IPS DF 6.9 (cell line): ENCODE measurements at regions not wholly inside any gene's neighbourhood (a gene's known extent, or its start where the extent isn't known, plus 50 kb on each side); places are given as distances from the start of the nearest gene placed in this dataset.

Source experiments
- DNase-seq: peaks from one replicate; pipeline ENCODE4 v3.0.0-alpha.2; 2013; ENCODE audit warnings: low read depth, low spot score
- H3K27ac ChIP-seq: one replicate; pipeline ENCODE4 v1.5.1; 2013; ENCODE audit warnings: low read length, control low read depth
- H3K27me3 ChIP-seq: 2 replicates; pipeline ENCODE4 v1.6.1; 2013; ENCODE audit warnings: mild to moderate bottlenecking, low read length; ENCODE audit not compliant: control insufficient read depth, insufficient read depth
- H3K36me3 ChIP-seq: 2 replicates; pipeline ENCODE4 v1.6.1; 2013; ENCODE audit warnings: low read length; ENCODE audit not compliant: control insufficient read depth, insufficient read depth
- H3K4me1 ChIP-seq: 2 replicates; pipeline ENCODE4 v1.6.1; 2013; ENCODE audit warnings: low read length; ENCODE audit not compliant: control insufficient read depth, insufficient read depth
- H3K4me3 ChIP-seq: 2 replicates; pipeline ENCODE4 v1.5.1; 2013; ENCODE audit warnings: mild to moderate bottlenecking, low read length
- H3K9me3 ChIP-seq: 2 replicates; pipeline ENCODE4 v1.6.1; 2013; ENCODE audit warnings: low read length, inconsistent platforms; ENCODE audit not compliant: control insufficient read depth, insufficient read depth
- WGBS: extraction: QIAGEN DNeasy Blood & Tissue Kit; methylation state at CpG from one replicate; pipeline ENCODE4 v1.1.7; 2013; ENCODE audit warnings: mixed read lengths, missing lambda C conversion rate; ENCODE audit not compliant: insufficient read length, insufficient coverage; 5-methylcytosine and 5-hydroxymethylcytosine counted together

DNA sequence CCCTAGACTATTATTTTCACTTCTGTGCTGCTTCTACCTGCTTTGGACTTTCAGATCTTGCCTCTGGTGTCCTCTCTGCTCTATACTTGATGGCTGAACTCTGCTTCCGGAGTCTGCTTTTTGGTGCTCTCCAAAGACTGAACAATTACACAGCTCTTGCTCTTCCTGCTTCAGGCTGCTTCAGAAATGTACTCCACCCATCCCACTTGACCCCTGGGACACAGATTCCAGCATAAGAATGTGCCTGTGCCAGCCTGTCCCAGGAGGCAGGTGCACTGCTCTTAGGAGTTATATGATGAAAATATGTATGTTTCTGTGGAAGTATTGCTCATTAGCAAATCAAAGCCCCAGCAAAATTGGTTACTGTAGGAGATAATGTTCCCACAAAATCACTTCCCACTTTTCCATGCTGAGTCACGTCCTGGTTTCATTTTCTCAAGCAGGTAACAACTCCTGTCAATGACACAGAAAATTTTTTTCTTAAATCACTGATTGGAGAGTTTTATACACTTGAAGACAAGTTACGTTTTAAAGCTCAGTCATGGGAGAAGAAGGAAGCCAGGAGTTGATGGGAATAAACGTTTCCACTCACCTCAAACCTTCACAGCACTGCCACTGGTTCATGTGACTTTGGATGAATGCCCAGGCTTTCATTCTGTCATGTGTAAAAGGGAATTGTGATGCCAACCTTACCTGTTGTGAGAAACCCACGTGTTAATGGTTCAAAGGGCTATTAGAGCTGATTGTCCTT, 239.4 kb upstream of the ZPLD1 start:
- H3K9me3 ChIP-seq, result no peaks in the 10 kb centered on the region
- no peak overlapping the region for H3K4me3 ChIP-seq
- H3K4me1 ChIP-seq, result no peaks in the 10 kb centered on the region
- H3K36me3 ChIP-seq, result no peaks in the 10 kb centered on the region
- no CpG with 5 or more reads among the region's 5 CpGs for WGBS
- DNase-seq, result no peak
- H3K27ac ChIP-seq, result no peak overlapping the region
- no peaks in the 10 kb centered on the region for H3K27me3 ChIP-seq

- Histone ChIP-seq H3K9me3 (no peaks in the 10 kb centered on the region), H3K27ac (no peak overlapping the region), H3K36me3 (no peaks in the 10 kb centered on the region), H3K27me3 (no peaks in the 10 kb centered on the region), H3K4me3 (no peak overlapping the region), H3K4me1 (no peaks in the 10 kb centered on the region)
- DNase-seq, result no peak
Measured at GRCh38 chr3:102200126-102200525, 234.7 kb upstream of the ZPLD1 start.

DNA sequence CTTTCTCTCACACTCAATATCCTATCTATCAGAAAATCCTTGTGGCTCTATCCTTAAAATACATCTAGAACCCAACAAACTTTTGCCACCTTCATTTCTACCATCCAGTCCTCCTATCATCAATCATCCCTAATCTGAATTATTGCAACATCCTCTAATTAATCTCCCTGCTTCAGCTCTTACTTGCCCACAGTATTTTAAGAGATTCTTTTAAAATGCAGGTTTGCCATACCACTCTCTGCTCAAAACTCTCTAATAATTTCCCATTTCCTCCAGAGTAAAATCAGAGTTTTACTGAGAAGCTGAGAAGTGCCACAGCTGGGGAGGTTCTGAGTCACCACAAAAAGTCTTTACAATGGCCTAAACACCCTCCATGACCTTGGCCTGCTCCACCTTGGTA, 234.3 kb upstream of the ZPLD1 start:
- no peaks in the 10 kb centered on the region for H3K4me1 ChIP-seq
- no peaks in the 10 kb centered on the region for H3K36me3 ChIP-seq
- H3K27me3 ChIP-seq, result no peaks in the 10 kb centered on the region
- H3K4me3 ChIP-seq, result no peak overlapping the region
- H3K27ac ChIP-seq, result no peak overlapping the region
- H3K9me3 ChIP-seq, result no peaks in the 10 kb centered on the region
- no peak for DNase-seq

DNA sequence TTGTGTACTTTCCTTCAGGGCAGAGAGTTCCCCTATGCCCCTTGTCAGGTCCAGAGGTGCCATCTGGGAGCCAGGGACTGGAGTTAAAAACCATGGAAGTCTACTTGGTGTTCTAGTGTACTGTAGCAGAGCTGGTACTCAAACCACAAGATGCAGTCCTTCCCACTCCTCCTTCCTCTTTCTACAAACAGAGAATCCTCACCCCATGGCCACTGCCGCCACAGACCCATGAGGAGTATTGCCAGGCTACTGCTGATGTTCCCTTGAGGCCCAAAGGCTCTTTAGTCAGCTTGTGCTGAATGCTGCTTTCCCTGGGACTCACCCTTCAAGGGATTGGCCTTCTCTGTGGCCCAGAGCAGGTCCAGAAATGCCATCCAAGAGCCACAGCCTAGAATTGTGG, 229.2 kb upstream of the ZPLD1 start:
- no peaks in the 10 kb centered on the region for H3K9me3 ChIP-seq
- no peak overlapping the region for H3K4me3 ChIP-seq
- DNase-seq, result no peak
- H3K36me3 ChIP-seq, result no peaks in the 10 kb centered on the region
- H3K27me3 ChIP-seq, result no peaks in the 10 kb centered on the region
- WGBS, result no CpG with 5 or more reads among the region's 1 CpG
- H3K4me1 ChIP-seq, result no peaks in the 10 kb centered on the region; the same call in 1 of the 2 replicates
- H3K27ac ChIP-seq, result no peak overlapping the region

GRCh38 chr3:102206511-102207031, 228.2 kb upstream of the ZPLD1 start:
- Histone ChIP-seq H3K36me3 (no peaks in the 10 kb centered on the region), H3K27me3 (no peaks in the 10 kb centered on the region), H3K4me1 (no peaks in the 10 kb centered on the region; the same call in 1 of the 2 replicates), H3K4me3 (no peak overlapping the region), H3K9me3 (no peaks in the 10 kb centered on the region), H3K27ac (no peak overlapping the region)
- DNase-seq, result no peak
- no CpG with 5 or more reads among the region's 4 CpGs for WGBS

DNA sequence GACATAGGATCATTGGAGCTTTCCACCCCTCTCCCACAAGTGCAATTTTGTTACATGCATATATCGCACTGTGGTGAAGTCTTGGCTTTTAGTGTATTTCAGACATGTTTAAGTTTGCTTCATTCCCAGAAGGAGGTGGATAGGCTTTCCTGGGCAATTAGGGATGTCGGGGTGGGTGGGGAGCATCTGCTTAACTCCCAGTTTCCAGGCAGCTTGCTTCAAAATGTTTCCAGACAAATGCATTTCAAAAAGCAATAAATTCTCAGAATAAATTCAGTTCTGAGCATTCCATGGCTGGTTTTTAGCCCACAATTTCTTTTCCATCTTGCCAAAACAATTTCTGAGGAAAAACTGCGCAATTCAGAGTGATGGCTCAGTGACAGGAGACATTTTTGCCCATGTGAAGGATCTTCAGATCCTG, 227.7 kb upstream of the ZPLD1 start:
- no CpG with 5 or more reads among the region's 3 CpGs for WGBS
- H3K27ac ChIP-seq, result no peak overlapping the region
- H3K36me3 ChIP-seq, result no peaks in the 10 kb centered on the region

GRCh38 chr3:102215166-102215565, 219.6 kb upstream of the ZPLD1 start:
- no peak overlapping the region for H3K4me3 ChIP-seq
- no peaks in the 10 kb centered on the region for H3K27me3 ChIP-seq
- H3K36me3 ChIP-seq, result no peaks in the 10 kb centered on the region
- no peak overlapping the region for H3K27ac ChIP-seq
- WGBS, result no CpG with 5 or more reads among the region's 2 CpGs
- DNase-seq, result no peak
- H3K9me3 ChIP-seq, result no peaks in the 10 kb centered on the region
- H3K4me1 ChIP-seq, result no peaks in the 10 kb centered on the region

More for the DNA sequence above, 227.7 kb upstream of the ZPLD1 start:
- no peak for DNase-seq
- Histone ChIP-seq H3K4me1 (no peaks in the 10 kb centered on the region; the same call in 1 of the 2 replicates), H3K27me3 (no peaks in the 10 kb centered on the region), H3K9me3 (no peaks in the 10 kb centered on the region), H3K4me3 (no peak overlapping the region)

DNA sequence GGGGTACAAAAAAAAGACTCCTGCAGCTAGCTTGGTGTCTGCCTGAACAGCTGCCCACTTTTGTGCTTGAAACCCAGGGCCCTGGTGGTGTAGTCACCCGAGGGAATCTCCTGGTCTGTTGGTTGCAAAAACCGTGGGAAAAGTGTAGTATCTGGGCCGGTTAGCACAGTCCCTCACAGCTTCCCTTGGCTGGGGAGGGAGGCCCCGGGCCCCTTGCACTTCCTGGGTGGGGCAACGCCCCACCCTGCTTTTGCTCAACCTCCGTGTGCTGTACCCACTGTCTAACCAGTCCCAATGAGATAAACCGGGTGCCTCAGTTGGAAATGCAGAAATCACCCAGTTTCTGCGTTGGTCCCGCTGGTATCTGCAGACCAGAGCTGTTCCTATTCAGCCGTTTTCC, 211.7 kb upstream of the ZPLD1 start:
- Histone ChIP-seq H3K27ac (no peak overlapping the region), H3K9me3 (no peaks in the 10 kb centered on the region), H3K4me1 (no peaks in the 10 kb centered on the region), H3K36me3 (no peaks in the 10 kb centered on the region), H3K4me3 (no peak overlapping the region), H3K27me3 (no peaks in the 10 kb centered on the region)
- no CpG with 5 or more reads among the region's 10 CpGs for WGBS
- no peak for DNase-seq

GRCh38 chr3:102224171-102224570, 210.6 kb upstream of the ZPLD1 start:
- no peak overlapping the region for H3K27ac ChIP-seq

DNA sequence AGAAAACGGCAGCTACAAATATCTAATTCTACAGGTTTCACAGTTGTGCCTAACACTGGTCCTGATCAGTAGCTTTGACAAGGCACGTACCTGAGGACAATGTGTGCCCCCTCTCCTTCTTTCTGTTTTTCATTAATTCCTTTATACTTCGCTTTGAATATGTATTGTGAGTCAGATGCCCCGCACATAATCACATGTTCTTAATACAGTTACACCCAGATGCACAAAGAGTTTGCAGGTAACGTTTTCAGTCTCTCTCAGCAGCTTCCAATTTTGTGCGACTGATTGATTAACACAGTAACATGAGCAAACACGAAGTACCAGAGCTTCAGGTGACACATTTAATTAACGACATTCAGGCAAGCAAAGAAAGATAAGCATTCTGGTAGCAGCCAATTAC, 209.8 kb upstream of the ZPLD1 start:
- no peak for DNase-seq
- Histone ChIP-seq H3K4me3 (no peak overlapping the region), H3K27me3 (no peaks in the 10 kb centered on the region), H3K4me1 (no peaks in the 10 kb centered on the region), H3K36me3 (no peaks in the 10 kb centered on the region), H3K9me3 (no peaks in the 10 kb centered on the region), H3K27ac (no peak overlapping the region)
- WGBS, result no CpG with 5 or more reads among the region's 8 CpGs

More at GRCh38 chr3:102224171-102224570, 210.6 kb upstream of the ZPLD1 start:
- WGBS, result no CpG with 5 or more reads among the region's 3 CpGs
- H3K4me1 ChIP-seq, result no peaks in the 10 kb centered on the region
- no peak for DNase-seq
- no peaks in the 10 kb centered on the region for H3K27me3 ChIP-seq
- H3K4me3 ChIP-seq, result no peak overlapping the region
- no peaks in the 10 kb centered on the region for H3K36me3 ChIP-seq
- no peaks in the 10 kb centered on the region for H3K9me3 ChIP-seq
